Spinal cord (tissue), 9 donors: ENCODE measurements at regions not wholly inside any gene's neighbourhood (a gene's known extent, or its start where the extent isn't known, plus 50 kb on each side); places are given as distances from the start of the nearest gene placed in this dataset.
A peak's percentile ranks its signal among the peaks of the same experiment; 100 is the strongest.
"Not testable (repeated sequence)": the region's sequence is repeated elsewhere in the genome, so short reads cannot be mapped to it uniquely, and the experiment has no call there.

ENCODE experiments used
- DNase-seq, 6 donors: peaks; one replicate each; pipeline versions ENCODE4 v3.0.0 to v3.0.0-alpha.2; 2013 to 2015; ENCODE audit warnings: low spot score in 6 of 6, low read depth in 4 of 6
- H3K27ac ChIP-seq: one replicate; pipeline ENCODE4 v1.5.1; 2013; ENCODE audit warnings: low read depth, low read length, control low read depth
- H3K27me3 ChIP-seq: one replicate; pipeline ENCODE4 v1.6.1; 2013; ENCODE audit warnings: low read length; ENCODE audit not compliant: control insufficient read depth, insufficient read depth
- H3K36me3 ChIP-seq: one replicate; pipeline ENCODE4 v1.6.1; 2013; ENCODE audit warnings: low read length; ENCODE audit not compliant: control insufficient read depth, insufficient read depth
- H3K4me1 ChIP-seq: one replicate; pipeline ENCODE4 v1.6.1; 2013; ENCODE audit warnings: low read length; ENCODE audit not compliant: control insufficient read depth, insufficient read depth
- H3K4me3 ChIP-seq: one replicate; pipeline ENCODE4 v1.5.1; 2013; ENCODE audit warnings: low read depth, low read length, control low read depth
- H3K9me3 ChIP-seq: one replicate; pipeline ENCODE4 v1.6.1; 2013; ENCODE audit warnings: low read length; ENCODE audit not compliant: control insufficient read depth, insufficient read depth
- WGBS: methylation state at CpG from one replicate; pipeline ENCODE4 v1.1.5; 2013; ENCODE audit warnings: missing lambda C conversion rate; ENCODE audit not compliant: insufficient coverage; 5-methylcytosine and 5-hydroxymethylcytosine counted together
- donor health status: healthy.

- Histone ChIP-seq H3K36me3 (no peaks in the 10 kb centered on the region), H3K27me3 (no peaks in the 10 kb centered on the region), H3K9me3 (no peaks in the 10 kb centered on the region), H3K4me1 (no peaks in the 10 kb centered on the region), H3K27ac (no peak overlapping the region), H3K4me3 (no peak overlapping the region)
- DNase-seq, result no peak
- no CpG with 5 or more reads among the region's 3 CpGs for WGBS
Observed at GRCh38 chr14:43792980-43793379, 714.1 kb downstream of the FSCB start.

- H3K4me1 ChIP-seq, result no peaks in the 10 kb centered on the region
- WGBS, result 78% methylated on average over 3 of the region's 4 CpGs
- no peaks in the 10 kb centered on the region for H3K36me3 ChIP-seq
- H3K27ac ChIP-seq, result no peak overlapping the region
- no peak for DNase-seq
- H3K4me3 ChIP-seq, result no peak overlapping the region
- no peaks in the 10 kb centered on the region for H3K27me3 ChIP-seq
- H3K9me3 ChIP-seq, result no peaks in the 10 kb centered on the region
Observed at GRCh38 chr14:43790681-43791080, 716.4 kb downstream of the FSCB start.

- no peaks in the 10 kb centered on the region for H3K36me3 ChIP-seq
- WGBS, result no CpG with 5 or more reads among the region's 2 CpGs
- DNase-seq, result no peak
- no peak overlapping the region for H3K4me3 ChIP-seq
- no peak overlapping the region for H3K27ac ChIP-seq
- H3K27me3 ChIP-seq, result no peaks in the 10 kb centered on the region
- H3K9me3 ChIP-seq, result no peaks in the 10 kb centered on the region
- H3K4me1 ChIP-seq, result no peaks in the 10 kb centered on the region
Observed at GRCh38 chr14:43789458-43789857, 717.6 kb downstream of the FSCB start.

- WGBS, result 85% methylated on average over 10 of the region's 13 CpGs
- no peak overlapping the region for H3K4me3 ChIP-seq
- DNase-seq, result no peak
- no peaks in the 10 kb centered on the region for H3K9me3 ChIP-seq
- H3K4me1 ChIP-seq, result no peaks in the 10 kb centered on the region
- no peak overlapping the region for H3K27ac ChIP-seq
- H3K27me3 ChIP-seq, result no peaks in the 10 kb centered on the region
- H3K36me3 ChIP-seq, result no peaks in the 10 kb centered on the region
Observed at GRCh38 chr14:43786066-43786762, 720.9 kb downstream of the FSCB start.

- H3K36me3 ChIP-seq, DNase-seq, H3K27ac ChIP-seq, H3K9me3 ChIP-seq, H3K4me1 ChIP-seq, H3K4me3 ChIP-seq, H3K27me3 ChIP-seq: not testable (repeated sequence)
- WGBS, result 98% methylated on average over 10 of the region's 10 CpGs
Observed at GRCh38 chr14:43784432-43784831, 722.7 kb downstream of the FSCB start.

GRCh38 chr14:43778937-43779639, 728.0 kb downstream of the FSCB start:
- WGBS, result no CpG with 5 or more reads among the region's 2 CpGs
- no peaks in the 10 kb centered on the region for H3K27me3 ChIP-seq
- H3K36me3 ChIP-seq, result no peaks in the 10 kb centered on the region
- DNase-seq, result no peak
- no peak overlapping the region for H3K27ac ChIP-seq
- H3K4me3 ChIP-seq, result no peak overlapping the region
- peaks cover 2% of the 10 kb centered on the region for H3K9me3 ChIP-seq
- no peaks in the 10 kb centered on the region for H3K4me1 ChIP-seq

GRCh38 chr14:43778570-43778936, 728.5 kb downstream of the FSCB start:
- no peaks in the 10 kb centered on the region for H3K36me3 ChIP-seq
- H3K27me3 ChIP-seq, result no peaks in the 10 kb centered on the region
- H3K4me3 ChIP-seq, result no peak overlapping the region
- no peak for DNase-seq
- no peaks in the 10 kb centered on the region for H3K4me1 ChIP-seq
- WGBS, result no CpG with 5 or more reads among the region's 1 CpG
- peaks cover 2% of the 10 kb centered on the region for H3K9me3 ChIP-seq
- H3K27ac ChIP-seq, result no peak overlapping the region

- no peaks in the 10 kb centered on the region for H3K36me3 ChIP-seq
- H3K27me3 ChIP-seq, result no peaks in the 10 kb centered on the region
- no peak overlapping the region for H3K4me3 ChIP-seq
- peaks cover 3% of the 10 kb centered on the region for H3K9me3 ChIP-seq
- DNase-seq, result no peak
- no peaks in the 10 kb centered on the region for H3K4me1 ChIP-seq
- no peak overlapping the region for H3K27ac ChIP-seq
Observed at GRCh38 chr14:43765474-43765873, 741.6 kb downstream of the FSCB start.

- no peak for DNase-seq
- Histone ChIP-seq H3K4me1 (no peaks in the 10 kb centered on the region), H3K4me3 (no peak overlapping the region), H3K27ac (no peak overlapping the region), H3K9me3 (peaks cover 3% of the 10 kb centered on the region), H3K27me3 (no peaks in the 10 kb centered on the region), H3K36me3 (no peaks in the 10 kb centered on the region)
- WGBS, result no CpG with 5 or more reads among the region's 1 CpG
Observed at GRCh38 chr14:43764433-43764832, 742.6 kb downstream of the FSCB start.

GRCh38 chr14:43755707-43756106, 751.4 kb downstream of the FSCB start:
- H3K4me1 ChIP-seq, result no peaks in the 10 kb centered on the region
- no peaks in the 10 kb centered on the region for H3K27me3 ChIP-seq
- H3K4me3 ChIP-seq, result no peak overlapping the region
- WGBS, result no CpG with 5 or more reads among the region's 6 CpGs
- peak in 1 of 6 donors; percentile 47 for DNase-seq
- H3K36me3 ChIP-seq, result no peaks in the 10 kb centered on the region
- H3K27ac ChIP-seq, result no peak overlapping the region
- no peaks in the 10 kb centered on the region for H3K9me3 ChIP-seq
